ENCODE measurements at regions not wholly inside any gene's neighbourhood (a gene's known extent, or its start where the extent isn't known, plus 50 kb on each side); places are given as distances from the start of the nearest gene placed in this dataset.

DNA sequence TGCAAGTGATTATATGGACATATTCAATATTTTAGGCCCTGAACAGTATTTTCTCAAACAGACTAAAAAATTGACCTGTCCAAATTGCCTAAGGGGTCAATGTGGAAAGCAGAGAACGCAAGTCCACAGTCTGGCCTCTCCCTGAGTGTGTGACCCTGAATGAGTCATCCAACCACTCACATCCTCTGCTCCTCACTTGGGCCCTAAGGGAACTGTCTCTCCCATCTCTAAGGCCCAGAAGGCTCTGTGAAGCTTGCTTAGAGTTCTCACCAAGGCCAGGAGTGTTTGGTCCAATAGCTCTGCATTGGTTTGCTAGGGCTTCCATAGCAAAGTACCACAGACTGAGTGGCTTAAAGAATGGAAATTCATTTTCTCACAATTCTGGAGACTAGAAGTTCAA is 155.1 kb downstream of the LSM5 start:
- TF ChIP-seq CTCF (IDR thresholded peaks at IDR 0.05; ENCODE audit: unreplicated experiment): no peak
- no TSS peak for BruUV-seq (replicated peaks)
- DNase-seq: no peak
- H3K4me1 Mint-ChIP-seq (ENCODE audit: low read depth, unreplicated experiment): no peaks in the 10 kb centered on the region
- no peak overlapping the region for H3K27ac Mint-ChIP-seq (ENCODE audit: unreplicated experiment)
- no peaks in the 10 kb centered on the region for H3K36me3 Mint-ChIP-seq (ENCODE audit: insufficient read depth, unreplicated experiment)
- CTCF ChIA-PET: no interaction called here
- peaks cover 65% of the 10 kb centered on the region for H3K27me3 Mint-ChIP-seq (ENCODE audit: unreplicated experiment)
- no peak overlapping the region for H3K4me3 Mint-ChIP-seq (ENCODE audit: low read depth, unreplicated experiment)
- intact Hi-C loops (cut with micrococcal nuclease; ENCODE audit: unreplicated experiment): no loop called here
- peaks cover 3% of the 10 kb centered on the region for H3K9me3 Mint-ChIP-seq (ENCODE audit: low read depth, unreplicated experiment)

GRCh38 chr7:32330602-32331001 is 159.6 kb downstream of the LSM5 start:
- no peak for DNase-seq
- intact Hi-C loops (cut with micrococcal nuclease; ENCODE audit: unreplicated experiment): no loop called here
- H3K36me3 Mint-ChIP-seq (ENCODE audit: insufficient read depth, unreplicated experiment): no peaks in the 10 kb centered on the region
- no TSS peak for BruUV-seq (replicated peaks)
- no peak for TF ChIP-seq CTCF (IDR thresholded peaks at IDR 0.05; ENCODE audit: unreplicated experiment)
- H3K4me1 Mint-ChIP-seq (ENCODE audit: low read depth, unreplicated experiment): no peaks in the 10 kb centered on the region
- peaks cover 20% of the 10 kb centered on the region for H3K27me3 Mint-ChIP-seq (ENCODE audit: unreplicated experiment)
- CTCF ChIA-PET: interaction anchor here (0.6 to 1.1 kb wide), 2 partner anchors 121 to 148 kb away, joined by 3 to 4 read pairs; no protein-coding TSS in a partner anchor
- H3K27ac Mint-ChIP-seq (ENCODE audit: unreplicated experiment): no peak overlapping the region
- H3K9me3 Mint-ChIP-seq (ENCODE audit: low read depth, unreplicated experiment): peaks cover 3% of the 10 kb centered on the region
- H3K4me3 Mint-ChIP-seq (ENCODE audit: low read depth, unreplicated experiment): no peak overlapping the region

DNA sequence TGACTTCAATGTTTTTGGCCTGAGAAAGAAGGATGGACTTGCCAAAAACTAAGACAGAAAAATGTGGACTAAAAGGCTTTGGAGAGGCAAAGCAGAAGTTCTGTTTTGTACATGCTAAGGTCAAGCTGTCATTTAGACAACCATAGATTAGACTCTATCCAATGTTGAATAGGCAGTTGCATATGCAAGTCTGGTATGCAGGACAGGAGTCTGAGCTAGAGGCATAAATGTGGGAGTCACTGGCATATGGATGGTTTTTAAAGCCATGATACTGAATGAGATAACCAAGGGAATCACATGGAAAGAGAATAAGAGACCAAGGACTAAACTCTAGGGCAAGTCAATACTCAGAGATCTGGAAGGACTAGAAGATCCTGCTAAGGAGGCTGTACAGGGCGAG is 164.1 kb downstream of the LSM5 start:
- no peaks in the 10 kb centered on the region for H3K36me3 Mint-ChIP-seq (ENCODE audit: insufficient read depth, unreplicated experiment)
- no peaks in the 10 kb centered on the region for H3K9me3 Mint-ChIP-seq (ENCODE audit: low read depth, unreplicated experiment)
- H3K4me1 Mint-ChIP-seq (ENCODE audit: low read depth, unreplicated experiment): no peaks in the 10 kb centered on the region
- H3K4me3 Mint-ChIP-seq (ENCODE audit: low read depth, unreplicated experiment): no peak overlapping the region
- no TSS peak for BruUV-seq (replicated peaks)
- H3K27me3 Mint-ChIP-seq (ENCODE audit: unreplicated experiment): peaks cover 33% of the 10 kb centered on the region
- intact Hi-C loops (cut with micrococcal nuclease; ENCODE audit: unreplicated experiment): no loop called here
- TF ChIP-seq CTCF (IDR thresholded peaks at IDR 0.05; ENCODE audit: unreplicated experiment): no peak
- no peak overlapping the region for H3K27ac Mint-ChIP-seq (ENCODE audit: unreplicated experiment)
- DNase-seq: no peak
- CTCF ChIA-PET: no interaction called here

DNA sequence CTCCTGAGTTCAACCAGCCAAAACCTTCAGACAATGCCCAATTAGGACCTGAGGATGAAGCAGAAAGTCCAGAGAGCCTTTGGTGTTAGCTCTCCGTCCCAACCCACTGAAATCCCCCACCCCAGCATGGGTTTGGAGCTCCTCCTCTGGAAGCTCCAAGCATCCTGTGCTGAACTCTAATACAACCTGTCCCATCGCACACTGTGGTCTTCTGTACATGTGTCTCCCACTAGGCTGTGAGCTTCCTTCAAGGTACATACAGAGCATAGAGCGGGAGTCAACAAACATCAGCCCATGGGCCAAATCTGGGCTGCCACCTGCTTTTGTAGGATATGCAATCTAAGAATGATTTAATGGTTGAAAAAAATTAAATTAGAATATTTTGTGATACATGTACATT is 166.5 kb downstream of the LSM5 start:
- no peak for TF ChIP-seq CTCF (IDR thresholded peaks at IDR 0.05; ENCODE audit: unreplicated experiment)
- Mint-ChIP-seq H3K27me3 (ENCODE audit: unreplicated experiment) (peaks cover 52% of the 10 kb centered on the region), H3K9me3 (ENCODE audit: low read depth, unreplicated experiment) (no peaks in the 10 kb centered on the region), H3K4me1 (ENCODE audit: low read depth, unreplicated experiment) (no peaks in the 10 kb centered on the region), H3K4me3 (ENCODE audit: low read depth, unreplicated experiment) (no peak overlapping the region), H3K27ac (ENCODE audit: unreplicated experiment) (no peak overlapping the region), H3K36me3 (ENCODE audit: insufficient read depth, unreplicated experiment) (no peaks in the 10 kb centered on the region)
- CTCF ChIA-PET: interaction anchor here (0.6 kb wide), 1 partner anchor 46 kb away, joined by 3 read pairs; no protein-coding TSS in a partner anchor
- BruUV-seq (replicated peaks): no TSS peak
- intact Hi-C loops (cut with micrococcal nuclease; ENCODE audit: unreplicated experiment): no loop called here
- DNase-seq: no peak
